Heart left ventricle (tissue), 16 donors: ENCODE measurements at regions not wholly inside any gene's neighbourhood (a gene's known extent, or its start where the extent isn't known, plus 50 kb on each side); places are given as distances from the start of the nearest gene placed in this dataset.

ENCODE experiments used
- ATAC-seq, 4 donors: fragments of 200-7000 bp; cut with Tn5 transposase; one replicate each; pipeline ENCODE4 v1.9.1; 2020 to 2022; ENCODE audit warnings: moderate library complexity in 4 of 4, mild to moderate bottlenecking in 3 of 4, moderate number of reproducible peaks in 1 of 4
- DNase-seq, 5 donors: peaks; one replicate each; pipeline ENCODE4 v3.0.0-alpha.2; 2020
- H3K27ac ChIP-seq, 12 donors: fragments of 200-600 bp; sonication (generic) in 4 of 12; one replicate each; pipeline versions ENCODE4 v1.5.0 to v1.8.0; 2016 to 2022; ENCODE audit warnings: mild to moderate bottlenecking in 2 of 12
- H3K27me3 ChIP-seq, 9 donors: fragments of 200-600 bp; sonication (generic) in 2 of 9; one replicate each; pipeline versions ENCODE4 v1.5.1 to v1.8.0; 2016 to 2022; ENCODE audit warnings: mild to moderate bottlenecking in 3 of 9
- H3K36me3 ChIP-seq, 9 donors: fragments of 200-600 bp; sonication (generic) in 2 of 9; one replicate each; pipeline versions ENCODE4 v1.5.0 to v1.8.0; 2018 to 2022; ENCODE audit warnings: mild to moderate bottlenecking in 2 of 9
- H3K4me1 ChIP-seq, 12 donors: fragments of 200-600 bp; sonication (generic) in 4 of 12; one replicate each; pipeline versions ENCODE4 v1.5.0 to v1.8.0; 2016 to 2022; ENCODE audit warnings: mild to moderate bottlenecking in 3 of 12
- H3K4me3 ChIP-seq, 12 donors: fragments of 200-600 bp; sonication (generic) in 4 of 12; one replicate each; pipeline versions ENCODE4 v1.5.0 to v1.8.0; 2017 to 2022; ENCODE audit warnings: mild to moderate bottlenecking in 9 of 12, moderate library complexity in 4 of 12
- H3K9me3 ChIP-seq, 12 donors: fragments of 200-600 bp; sonication (generic) in 4 of 12; one replicate each; pipeline versions ENCODE4 v1.5.0 to v1.8.0; 2016 to 2022; ENCODE audit warnings: mild to moderate bottlenecking in 1 of 12
- CTCF ChIP-seq, 12 donors: fragments of 200-600 bp; sonication (generic) in 4 of 12; IDR thresholded peaks; one replicate each; pipeline versions ENCODE4 v1.5.0 to v1.8.0; 2018 to 2022; ENCODE audit warnings: antibody characterized with exemption in 12 of 12, mild to moderate bottlenecking in 5 of 12
- POLR2A ChIP-seq, 2 donors: fragments of 450-650 bp; IDR thresholded peaks; one replicate each; pipeline ENCODE4 v1.6.1; 2017; ENCODE audit warnings: antibody characterized with exemption in 2 of 2, mild to moderate bottlenecking in 2 of 2, moderate library complexity in 2 of 2
- WGBS, 4 donors: extraction: QIAGEN DNeasy Blood & Tissue Kit in 2 of 4; methylation state at CpG; one replicate each; pipeline versions ENCODE4 v1.1.5 to v1.1.7; 2013 to 2018; 5-methylcytosine and 5-hydroxymethylcytosine counted together
- intact Hi-C, 10 donors: fragments of 100-400 bp; cut with DNase I; formaldehyde crosslinking; loops; one replicate each; pipeline versions ENCODE4 v1.11.1 to v1.14.2; 2022
- donor health status: ischemic (EF 13 %, LVEDD 7.1; RV severe dilation, severe dysfunction).
- donor health status: healthy with polysubstance abuse.
- donor health status: DM: no; HTN: yes; CAD: no.
- donor health status: DM: no; HTN: no; CAD: no.
- donor health status: ischemic (EF 25% LVEDD 6.9; RV normal size, moderate dysfunction).
- donor health status: ischemic (EF 25% LVEDD 5.7; RV mildly dilated, moderate dysfunction).
- donor health status: healthy.
- donor health status: DM: yes; HTN: yes; CAD: no.
- donor health status: ischemic (EF 35%, LVEDD 5.7; RV mildly dilated, moderate dysfunction).
- donor health status: nonischemic (EF 11% LVEDD 7.7; RV severe dilation, severe dysfunction).
- donor health status: DM: yes; HTN: yes; CAD: no.
- donor health status: PGD.
- donor health status: ischemic (EF 29% LVEDD 5.4; RV normal size, mild dysfunction).
- donor health status: nonischemic (EF 23%, LVEDD 6.1; RV moderate dilation, normal function).

GRCh38 chr2:16268301-16269000 lies 328.1 kb downstream of the MYCN start:
- WGBS, 4 donors, result 73 to 82% (median 79%) methylated on average over 3 of the region's 3 CpGs

GRCh38 chr2:16266571-16266970 lies 326.2 kb downstream of the MYCN start:
- H3K27ac ChIP-seq, result no peak overlapping the region
- 93 to 96% (median 95%) methylated on average over 11 of the region's 11 CpGs for WGBS, 4 donors
- no peaks in the 10 kb centered on the region for H3K36me3 ChIP-seq
- peaks cover 0 to 10% (median 0%) of the 10 kb centered on the region in 9 donors for H3K27me3 ChIP-seq
- H3K9me3 ChIP-seq, result no peaks in the 10 kb centered on the region
- intact Hi-C loops, result no loop called here
- no peak for TF ChIP-seq CTCF (IDR thresholded peaks at IDR 0.05)
- no peak for TF ChIP-seq POLR2A (IDR thresholded peaks at IDR 0.05)
- no peaks in the 10 kb centered on the region for H3K4me1 ChIP-seq
- ATAC-seq, result no peak
- DNase-seq, result no peak
- H3K4me3 ChIP-seq, result no peak overlapping the region

More at GRCh38 chr2:16268301-16269000, 328.1 kb downstream of the MYCN start:
- ATAC-seq (no peak), DNase-seq (no peak)
- no peak overlapping the region for H3K27ac ChIP-seq
- H3K27me3 ChIP-seq, result peaks cover 0 to 10% (median 0%) of the 10 kb centered on the region in 9 donors
- no peaks in the 10 kb centered on the region for H3K36me3 ChIP-seq
- intact Hi-C loops, result no loop called here
- H3K9me3 ChIP-seq, result no peaks in the 10 kb centered on the region
- H3K4me1 ChIP-seq, result no peaks in the 10 kb centered on the region
- TF ChIP-seq POLR2A (IDR thresholded peaks at IDR 0.05), result no peak
- TF ChIP-seq CTCF (IDR thresholded peaks at IDR 0.05), result no peak
- H3K4me3 ChIP-seq, result no peak overlapping the region

- WGBS, 4 donors, result 74 to 90% (median 83%) methylated on average over 4 of the region's 4 CpGs
- no peaks in the 10 kb centered on the region for H3K9me3 ChIP-seq
- intact Hi-C loops, result no loop called here
- peaks cover 0 to 10% (median 0%) of the 10 kb centered on the region in 9 donors for H3K27me3 ChIP-seq
- H3K4me3 ChIP-seq, result no peak overlapping the region
- H3K27ac ChIP-seq, result no peak overlapping the region
- DNase-seq (no peak), ATAC-seq (no peak)
- no peak for TF ChIP-seq POLR2A (IDR thresholded peaks at IDR 0.05)
- H3K4me1 ChIP-seq, result no peaks in the 10 kb centered on the region
- no peaks in the 10 kb centered on the region for H3K36me3 ChIP-seq
Measured at GRCh38 chr2:16264931-16265540, 324.7 kb downstream of the MYCN start.

GRCh38 chr2:16264491-16264890 lies 324.1 kb downstream of the MYCN start:
- WGBS, 4 donors, result 80 to 95% (median 92%) methylated on average over 4 of the region's 4 CpGs
- H3K27me3 ChIP-seq, result peaks cover 0 to 10% (median 0%) of the 10 kb centered on the region in 9 donors
- no peak overlapping the region for H3K4me3 ChIP-seq
- no peak for ATAC-seq
- no peak for TF ChIP-seq POLR2A (IDR thresholded peaks at IDR 0.05)
- TF ChIP-seq CTCF (IDR thresholded peaks at IDR 0.05), result no peak
- intact Hi-C loops, result no loop called here
- DNase-seq, result no peak
- H3K27ac ChIP-seq, result no peak overlapping the region
- no peaks in the 10 kb centered on the region for H3K9me3 ChIP-seq
- no peaks in the 10 kb centered on the region for H3K36me3 ChIP-seq
- no peaks in the 10 kb centered on the region for H3K4me1 ChIP-seq
